Liver (tissue), 3 donors: ENCODE measurements at regions not wholly inside any gene's neighbourhood (a gene's known extent, or its start where the extent isn't known, plus 50 kb on each side); places are given as distances from the start of the nearest gene placed in this dataset.

Experiments used
- GABPA ChIP-seq, 2 donors: IDR thresholded peaks in 1 of 2; conservative IDR thresholded peaks in 1 of 2; 2 replicates each; pipeline ENCODE4 v1.6.1; 2016; ENCODE audit warnings: antibody characterized with exemption in 2 of 2, mild to moderate bottlenecking in 1 of 2, moderate library complexity in 1 of 2
- TF ChIP-seq, protein P1 (sequence below): fragments of 150-350 bp; IDR thresholded peaks from 2 replicates; pipeline ENCODE4 v1.5.1; 2017; ENCODE audit warnings: improper control_type of control experiment, low read depth, low read length; ENCODE audit not compliant: missing input control
- donor health status: healthy.
- donor health status: healthy.

DNA sequence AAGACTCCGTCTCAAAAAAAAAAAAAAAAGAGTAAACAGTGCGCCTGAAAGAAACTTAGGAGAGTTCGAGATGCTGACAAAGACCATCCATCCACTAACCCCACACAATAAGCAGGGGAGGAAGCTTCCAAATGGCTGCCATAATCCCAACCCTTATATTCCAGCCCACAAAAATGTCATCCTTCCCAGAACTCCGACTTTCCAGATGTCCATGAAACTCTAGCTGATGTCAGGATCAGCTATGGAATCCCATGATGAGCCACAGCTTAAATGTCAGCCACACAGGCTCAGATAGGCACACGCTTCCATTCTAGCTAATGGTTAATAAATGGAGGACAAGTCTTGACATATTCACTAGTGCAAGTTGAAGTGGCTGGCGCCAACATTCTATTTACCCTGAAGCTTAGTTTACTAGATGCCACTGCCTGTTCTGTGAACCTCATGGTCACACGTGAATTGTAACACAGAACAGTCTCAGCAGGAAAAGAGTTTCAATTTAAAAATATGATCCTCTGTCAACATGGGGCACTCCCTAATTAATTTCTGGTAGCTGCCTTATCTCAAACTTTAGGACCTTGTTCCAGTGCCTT is 75.5 kb downstream of the FOXF2 start:
- no peak for TF ChIP-seq GABPA (IDR thresholded peaks at IDR 0.05 in 1 of 2, conservative IDR thresholded peaks at IDR 0.05 in 1 of 2)
- TF ChIP-seq, protein P1, sequence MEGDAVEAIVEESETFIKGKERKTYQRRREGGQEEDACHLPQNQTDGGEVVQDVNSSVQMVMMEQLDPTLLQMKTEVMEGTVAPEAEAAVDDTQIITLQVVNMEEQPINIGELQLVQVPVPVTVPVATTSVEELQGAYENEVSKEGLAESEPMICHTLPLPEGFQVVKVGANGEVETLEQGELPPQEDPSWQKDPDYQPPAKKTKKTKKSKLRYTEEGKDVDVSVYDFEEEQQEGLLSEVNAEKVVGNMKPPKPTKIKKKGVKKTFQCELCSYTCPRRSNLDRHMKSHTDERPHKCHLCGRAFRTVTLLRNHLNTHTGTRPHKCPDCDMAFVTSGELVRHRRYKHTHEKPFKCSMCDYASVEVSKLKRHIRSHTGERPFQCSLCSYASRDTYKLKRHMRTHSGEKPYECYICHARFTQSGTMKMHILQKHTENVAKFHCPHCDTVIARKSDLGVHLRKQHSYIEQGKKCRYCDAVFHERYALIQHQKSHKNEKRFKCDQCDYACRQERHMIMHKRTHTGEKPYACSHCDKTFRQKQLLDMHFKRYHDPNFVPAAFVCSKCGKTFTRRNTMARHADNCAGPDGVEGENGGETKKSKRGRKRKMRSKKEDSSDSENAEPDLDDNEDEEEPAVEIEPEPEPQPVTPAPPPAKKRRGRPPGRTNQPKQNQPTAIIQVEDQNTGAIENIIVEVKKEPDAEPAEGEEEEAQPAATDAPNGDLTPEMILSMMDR: no peak
